ENCODE measurements at regions not wholly inside any gene's neighbourhood (a gene's known extent, or its start where the extent isn't known, plus 50 kb on each side); places are given as distances from the start of the nearest gene placed in this dataset.

DNA sequence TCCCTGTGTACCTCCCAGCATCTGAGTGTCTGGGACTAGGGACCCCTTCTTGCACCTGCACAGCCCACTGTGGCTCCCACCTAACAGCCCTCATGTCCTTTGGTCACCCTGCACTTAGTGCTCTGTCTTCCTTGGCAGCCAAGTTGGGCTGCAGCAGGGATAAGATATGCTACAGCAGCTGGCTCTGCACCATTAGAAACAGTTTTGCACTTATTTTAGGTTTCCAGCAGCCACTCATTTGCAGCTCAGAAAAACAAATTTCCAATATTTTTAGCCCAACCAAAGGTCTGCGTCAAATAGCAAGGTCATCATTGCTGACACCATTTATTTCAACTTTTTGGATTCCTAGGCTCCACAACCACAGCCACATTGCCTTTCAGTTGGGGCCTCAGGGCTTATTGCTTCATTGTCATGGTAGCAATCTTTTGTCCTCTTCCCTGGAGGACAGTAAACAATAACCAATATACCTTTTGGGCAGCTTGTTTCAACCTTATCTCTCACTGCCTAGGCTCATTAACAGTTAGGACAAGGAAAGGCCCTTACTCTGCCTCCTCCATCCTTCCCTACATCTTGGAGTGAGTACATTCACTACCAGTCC is 263.9 kb downstream of the COX7C start:
- no peak for ATAC-seq (ENCODE audit: low FRiP score)

GRCh38 chr5:86884608-86885007 is 266.9 kb downstream of the COX7C start:
- no peak for TF ChIP-seq CTCF (IDR thresholded peaks at IDR 0.05)
- ATAC-seq (ENCODE audit: low FRiP score) (no peak), DNase-seq (ENCODE audit: low spot score) (no peak)

More for the DNA sequence above, 263.9 kb downstream of the COX7C start:
- TF ChIP-seq CTCF (IDR thresholded peaks at IDR 0.05) = no peak
- DNase-seq (ENCODE audit: low spot score) = no peak

DNA sequence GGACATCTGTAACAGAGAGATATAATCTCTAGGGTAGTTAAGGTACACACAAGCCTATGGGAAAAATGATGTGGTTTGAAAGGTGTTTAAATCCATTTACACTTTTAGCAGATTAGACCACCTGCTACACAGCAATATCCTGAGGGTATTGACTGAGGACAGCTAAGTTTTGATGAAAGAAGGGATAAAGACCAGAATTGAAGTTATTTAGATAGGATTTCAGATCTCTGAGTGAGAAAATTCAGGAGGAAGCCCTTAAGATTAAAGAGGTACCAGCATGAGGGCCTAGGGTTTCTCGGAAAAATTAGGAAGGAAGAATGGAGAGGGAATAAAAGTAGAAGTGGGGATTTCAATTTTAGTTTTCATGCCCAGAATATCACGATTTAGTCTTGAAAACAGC is 267.3 kb downstream of the COX7C start:
- no peak for TF ChIP-seq CTCF (IDR thresholded peaks at IDR 0.05)
- ATAC-seq (ENCODE audit: low FRiP score) = no peak

GRCh38 chr5:86885489-86886230 is 267.9 kb downstream of the COX7C start:
- DNase-seq (ENCODE audit: low spot score) = no peak
- no peak for ATAC-seq (ENCODE audit: low FRiP score)
- no peak for TF ChIP-seq CTCF (IDR thresholded peaks at IDR 0.05)

More for the DNA sequence above, 267.3 kb downstream of the COX7C start:
- DNase-seq (ENCODE audit: low spot score) = no peak

GRCh38 chr5:86890375-86890774 is 272.6 kb downstream of the COX7C start:
- ATAC-seq (ENCODE audit: low FRiP score) (no peak), DNase-seq (ENCODE audit: low spot score) (no peak)
- TF ChIP-seq CTCF (IDR thresholded peaks at IDR 0.05) = no peak

- DNase-seq (ENCODE audit: low spot score) (no peak), ATAC-seq (ENCODE audit: low FRiP score) (no peak)
- no peak for TF ChIP-seq CTCF (IDR thresholded peaks at IDR 0.05)
These were observed 276.3 kb downstream of the COX7C start for GRCh38 chr5:86894056-86894455.

DNA sequence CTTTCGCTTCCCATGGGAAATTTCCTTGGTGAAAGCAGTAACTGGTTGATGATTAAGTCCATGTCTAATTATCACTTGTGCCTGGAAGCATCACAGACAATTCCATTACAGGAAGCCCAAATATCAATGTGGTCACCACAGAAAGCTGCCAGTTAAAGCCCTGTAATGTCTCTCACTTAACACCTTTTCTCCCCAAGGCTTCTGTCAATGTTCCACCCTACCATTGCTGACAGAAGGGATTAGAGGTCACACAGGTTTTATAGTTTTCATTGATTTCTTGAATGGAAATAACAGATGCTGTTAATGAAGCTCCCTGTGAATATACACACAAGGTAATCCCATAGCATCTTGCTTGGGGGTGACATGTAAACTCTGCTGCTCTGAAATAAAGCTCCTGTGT is 279.2 kb downstream of the COX7C start:
- ATAC-seq (ENCODE audit: low FRiP score) (no peak), DNase-seq (ENCODE audit: low spot score) (no peak)
- TF ChIP-seq CTCF (IDR thresholded peaks at IDR 0.05) = no peak
